ENCODE measurements at regions not wholly inside any gene's neighbourhood (a gene's known extent, or its start where the extent isn't known, plus 50 kb on each side); places are given as distances from the start of the nearest gene placed in this dataset.

- H3K9me3 ChIP-seq (ENCODE audit: control insufficient read depth, insufficient read depth, low read length), result no peaks in the 10 kb centered on the region
- H3K27ac ChIP-seq (ENCODE audit: low read length), result no peak overlapping the region
- no peak overlapping the region for H3K27ac Mint-ChIP-seq
- WGBS (ENCODE audit: insufficient coverage), result 94% methylated on average over 4 of the region's 4 CpGs
- H3K27me3 Mint-ChIP-seq (ENCODE audit: low read depth in 2 of 2), result no peaks in the 10 kb centered on the region
- no peak overlapping the region for H3K4me3 Mint-ChIP-seq
- no peaks in the 10 kb centered on the region for H3K36me3 ChIP-seq (ENCODE audit: control insufficient read depth, insufficient read depth, low read length)
- ATAC-seq (no peak), DNase-seq (no peak)
- H3K4me1 ChIP-seq (ENCODE audit: control insufficient read depth, insufficient read depth, low read length), result no peaks in the 10 kb centered on the region
- intact Hi-C loops (cut with micrococcal nuclease), result no loop called here
- no peak overlapping the region for H3K4me3 ChIP-seq (ENCODE audit: low read length)
- TF ChIP-seq, protein P1, sequence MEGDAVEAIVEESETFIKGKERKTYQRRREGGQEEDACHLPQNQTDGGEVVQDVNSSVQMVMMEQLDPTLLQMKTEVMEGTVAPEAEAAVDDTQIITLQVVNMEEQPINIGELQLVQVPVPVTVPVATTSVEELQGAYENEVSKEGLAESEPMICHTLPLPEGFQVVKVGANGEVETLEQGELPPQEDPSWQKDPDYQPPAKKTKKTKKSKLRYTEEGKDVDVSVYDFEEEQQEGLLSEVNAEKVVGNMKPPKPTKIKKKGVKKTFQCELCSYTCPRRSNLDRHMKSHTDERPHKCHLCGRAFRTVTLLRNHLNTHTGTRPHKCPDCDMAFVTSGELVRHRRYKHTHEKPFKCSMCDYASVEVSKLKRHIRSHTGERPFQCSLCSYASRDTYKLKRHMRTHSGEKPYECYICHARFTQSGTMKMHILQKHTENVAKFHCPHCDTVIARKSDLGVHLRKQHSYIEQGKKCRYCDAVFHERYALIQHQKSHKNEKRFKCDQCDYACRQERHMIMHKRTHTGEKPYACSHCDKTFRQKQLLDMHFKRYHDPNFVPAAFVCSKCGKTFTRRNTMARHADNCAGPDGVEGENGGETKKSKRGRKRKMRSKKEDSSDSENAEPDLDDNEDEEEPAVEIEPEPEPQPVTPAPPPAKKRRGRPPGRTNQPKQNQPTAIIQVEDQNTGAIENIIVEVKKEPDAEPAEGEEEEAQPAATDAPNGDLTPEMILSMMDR (IDR thresholded peaks at IDR 0.05), result no peak
- peaks cover 0 to 12% of the 10 kb centered on the region in 2 donors for H3K4me1 Mint-ChIP-seq
- no peaks in the 10 kb centered on the region for H3K9me3 Mint-ChIP-seq
- no peaks in the 10 kb centered on the region for H3K27me3 ChIP-seq (ENCODE audit: control insufficient read depth, insufficient read depth, low read length)
- no peaks in the 10 kb centered on the region for H3K36me3 Mint-ChIP-seq
Observed at GRCh38 chr4:14829795-14830194, 172.5 kb upstream of the CPEB2 start.

DNA sequence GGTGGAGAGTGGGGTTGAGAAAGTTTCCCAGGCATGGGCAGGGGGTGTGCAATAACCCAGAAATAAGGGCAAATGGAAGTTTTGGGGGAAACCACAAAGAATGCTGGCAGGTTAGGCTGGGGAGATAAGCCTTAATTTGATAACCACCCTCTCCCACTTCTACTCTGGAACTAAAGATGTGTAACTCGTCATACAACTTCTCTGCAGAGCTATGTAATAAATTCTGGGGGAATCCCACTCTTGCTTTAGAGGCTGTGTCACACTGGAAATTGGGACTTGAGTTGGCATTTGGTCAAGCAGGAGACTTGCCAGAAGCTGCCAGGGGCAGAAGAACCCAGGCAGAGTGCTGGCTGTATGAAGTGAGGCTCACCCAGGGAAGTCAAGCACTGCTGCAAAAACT, 170.9 kb upstream of the CPEB2 start:
- H3K36me3 ChIP-seq (ENCODE audit: control insufficient read depth, insufficient read depth, low read length), result no peaks in the 10 kb centered on the region
- ATAC-seq (no peak), DNase-seq (no peak)
- H3K27me3 ChIP-seq (ENCODE audit: control insufficient read depth, insufficient read depth, low read length), result no peaks in the 10 kb centered on the region
- Mint-ChIP-seq H3K36me3 (no peaks in the 10 kb centered on the region), H3K4me1 (peaks cover 0 to 15% of the 10 kb centered on the region in 2 donors), H3K4me3 (no peak overlapping the region), H3K27me3 (ENCODE audit: low read depth in 2 of 2) (no peaks in the 10 kb centered on the region), H3K9me3 (no peaks in the 10 kb centered on the region), H3K27ac (no peak overlapping the region)
- WGBS (ENCODE audit: insufficient coverage), result 71% methylated on average over 1 of the region's 1 CpG
- intact Hi-C loops (cut with micrococcal nuclease), result no loop called here
- no peak overlapping the region for H3K27ac ChIP-seq (ENCODE audit: low read length)
- TF ChIP-seq, protein P1 (IDR thresholded peaks at IDR 0.05), result no peak
- H3K4me1 ChIP-seq (ENCODE audit: control insufficient read depth, insufficient read depth, low read length), result no peaks in the 10 kb centered on the region
- no peak overlapping the region for H3K4me3 ChIP-seq (ENCODE audit: low read length)
- H3K9me3 ChIP-seq (ENCODE audit: control insufficient read depth, insufficient read depth, low read length), result no peaks in the 10 kb centered on the region

- WGBS (ENCODE audit: insufficient coverage), result 94% methylated on average over 4 of the region's 5 CpGs
- Mint-ChIP-seq H3K27me3 (ENCODE audit: low read depth in 2 of 2) (no peaks in the 10 kb centered on the region), H3K36me3 (no peaks in the 10 kb centered on the region), H3K4me3 (no peak overlapping the region), H3K9me3 (no peaks in the 10 kb centered on the region), H3K27ac (no peak overlapping the region), H3K4me1 (peaks cover 0 to 6% of the 10 kb centered on the region in 2 donors)
- Histone ChIP-seq H3K27ac (ENCODE audit: low read length) (no peak overlapping the region), H3K9me3 (ENCODE audit: control insufficient read depth, insufficient read depth, low read length) (no peaks in the 10 kb centered on the region), H3K4me3 (ENCODE audit: low read length) (no peak overlapping the region), H3K4me1 (ENCODE audit: control insufficient read depth, insufficient read depth, low read length) (no peaks in the 10 kb centered on the region), H3K36me3 (ENCODE audit: control insufficient read depth, insufficient read depth, low read length) (no peaks in the 10 kb centered on the region), H3K27me3 (ENCODE audit: control insufficient read depth, insufficient read depth, low read length) (no peaks in the 10 kb centered on the region)
- DNase-seq (no peak), ATAC-seq (no peak)
- TF ChIP-seq, protein P1 (IDR thresholded peaks at IDR 0.05), result no peak
- intact Hi-C loops (cut with micrococcal nuclease), result no loop called here
Observed at GRCh38 chr4:14833053-14833452, 169.2 kb upstream of the CPEB2 start.

GRCh38 chr4:14834382-14834781, 167.9 kb upstream of the CPEB2 start:
- ATAC-seq (no peak), DNase-seq (no peak)
- Mint-ChIP-seq H3K36me3 (no peaks in the 10 kb centered on the region), H3K27me3 (ENCODE audit: low read depth in 2 of 2) (no peaks in the 10 kb centered on the region), H3K4me3 (no peak overlapping the region), H3K9me3 (no peaks in the 10 kb centered on the region), H3K27ac (no peak overlapping the region), H3K4me1 (peaks cover 0 to 6% of the 10 kb centered on the region in 2 donors)
- Histone ChIP-seq H3K4me3 (ENCODE audit: low read length) (no peak overlapping the region), H3K27me3 (ENCODE audit: control insufficient read depth, insufficient read depth, low read length) (no peaks in the 10 kb centered on the region), H3K36me3 (ENCODE audit: control insufficient read depth, insufficient read depth, low read length) (no peaks in the 10 kb centered on the region), H3K4me1 (ENCODE audit: control insufficient read depth, insufficient read depth, low read length) (no peaks in the 10 kb centered on the region), H3K27ac (ENCODE audit: low read length) (no peak overlapping the region), H3K9me3 (ENCODE audit: control insufficient read depth, insufficient read depth, low read length) (no peaks in the 10 kb centered on the region)
- intact Hi-C loops (cut with micrococcal nuclease), result no loop called here
- TF ChIP-seq, protein P1 (IDR thresholded peaks at IDR 0.05), result no peak
- WGBS (ENCODE audit: insufficient coverage), result 62% methylated on average over 1 of the region's 1 CpG

Data from natural killer cell (primary cell).